ENCODE measurements at regions not wholly inside any gene's neighbourhood (a gene's known extent, or its start where the extent isn't known, plus 50 kb on each side); places are given as distances from the start of the nearest gene placed in this dataset.

- no peak overlapping the region for H3K9ac ChIP-seq (ENCODE audit: low read depth in 2 of 2, low read length in 2 of 2)
- no peak overlapping the region for H3K27ac ChIP-seq
- H3K4me3 ChIP-seq: no peak overlapping the region
- no peak for TF ChIP-seq CTCF (IDR thresholded peaks at IDR 0.05)
- H3K36me3 ChIP-seq: no peaks in the 10 kb centered on the region
- no peaks in the 10 kb centered on the region for H3K9me3 ChIP-seq
- no peaks in the 10 kb centered on the region for H3K27me3 ChIP-seq
- no peaks in the 10 kb centered on the region for H3K4me1 ChIP-seq
- DNase-seq: no peak
- intact Hi-C loops (cut with DNase I): no loop called here
Observed at GRCh38 chr5:114296191-114296590, 65.7 kb upstream of the KCNN2 start.

GRCh38 chr5:114297915-114298314 lies 64.0 kb upstream of the KCNN2 start:
- no peak overlapping the region for H3K27ac ChIP-seq
- H3K4me3 ChIP-seq: no peak overlapping the region
- H3K4me1 ChIP-seq: no peaks in the 10 kb centered on the region
- no peak for DNase-seq
- H3K36me3 ChIP-seq: no peaks in the 10 kb centered on the region
- no peak overlapping the region for H3K9ac ChIP-seq (ENCODE audit: low read depth in 2 of 2, low read length in 2 of 2)
- intact Hi-C loops (cut with DNase I): no loop called here
- H3K9me3 ChIP-seq: no peaks in the 10 kb centered on the region
- H3K27me3 ChIP-seq: no peaks in the 10 kb centered on the region
- TF ChIP-seq CTCF (IDR thresholded peaks at IDR 0.05): no peak

- no peak for TF ChIP-seq CTCF (IDR thresholded peaks at IDR 0.05)
- Histone ChIP-seq H3K9me3 (no peaks in the 10 kb centered on the region), H3K4me3 (no peak overlapping the region), H3K27ac (no peak overlapping the region), H3K36me3 (no peaks in the 10 kb centered on the region), H3K27me3 (no peaks in the 10 kb centered on the region), H3K4me1 (no peaks in the 10 kb centered on the region), H3K9ac (ENCODE audit: low read depth in 2 of 2, low read length in 2 of 2) (no peak overlapping the region)
- DNase-seq: no peak
- intact Hi-C loops (cut with DNase I): no loop called here
Observed at GRCh38 chr5:114305402-114306207, 56.3 kb upstream of the KCNN2 start.

GRCh38 chr5:114308017-114308416 lies 53.9 kb upstream of the KCNN2 start:
- no peaks in the 10 kb centered on the region for H3K27me3 ChIP-seq
- no peak overlapping the region for H3K9ac ChIP-seq (ENCODE audit: low read depth in 2 of 2, low read length in 2 of 2)
- no peak overlapping the region for H3K27ac ChIP-seq
- no peak overlapping the region for H3K4me3 ChIP-seq
- no peaks in the 10 kb centered on the region for H3K9me3 ChIP-seq
- H3K36me3 ChIP-seq: no peaks in the 10 kb centered on the region
- no peak for TF ChIP-seq CTCF (IDR thresholded peaks at IDR 0.05)
- DNase-seq: no peak
- intact Hi-C loops (cut with DNase I): no loop called here
- H3K4me1 ChIP-seq: no peaks in the 10 kb centered on the region

- no peak overlapping the region for H3K4me3 ChIP-seq
- H3K4me1 ChIP-seq: no peaks in the 10 kb centered on the region
- no peaks in the 10 kb centered on the region for H3K27me3 ChIP-seq
- intact Hi-C loops (cut with DNase I): no loop called here
- DNase-seq: no peak
- H3K36me3 ChIP-seq: no peaks in the 10 kb centered on the region
- H3K9me3 ChIP-seq: no peaks in the 10 kb centered on the region
- no peak for TF ChIP-seq CTCF (IDR thresholded peaks at IDR 0.05)
- no peak overlapping the region for H3K27ac ChIP-seq
- H3K9ac ChIP-seq (ENCODE audit: low read depth in 2 of 2, low read length in 2 of 2): no peak overlapping the region
Observed at GRCh38 chr5:114308508-114308907, 53.4 kb upstream of the KCNN2 start.

All from colonic mucosa (tissue), 4 donors.